Fibroblast of skin of right quadriceps (primary cell): ENCODE measurements at regions not wholly inside any gene's neighbourhood (a gene's known extent, or its start where the extent isn't known, plus 50 kb on each side); places are given as distances from the start of the nearest gene placed in this dataset.
"Not testable (repeated sequence)": the region's sequence is repeated elsewhere in the genome, so short reads cannot be mapped to it uniquely, and the experiment has no call there.

ENCODE experiments used
- DNase-seq: peaks from one replicate; pipeline ENCODE4 v3.0.0-alpha.2; 2013

GRCh38 chr5:62960781-62961180 lies 382.2 kb downstream of the LRRC70 start:
- no peak for DNase-seq

- no peak for DNase-seq
These were observed 378.0 kb downstream of the LRRC70 start for GRCh38 chr5:62956597-62956996.

- no peak for DNase-seq
These were observed 376.0 kb downstream of the LRRC70 start for GRCh38 chr5:62954578-62954977.

- DNase-seq, result no peak
These were observed 369.7 kb downstream of the LRRC70 start for GRCh38 chr5:62948301-62948700.

GRCh38 chr5:62942384-62942783 lies 363.8 kb downstream of the LRRC70 start:
- no peak for DNase-seq

GRCh38 chr5:62938927-62939326 lies 360.3 kb downstream of the LRRC70 start:
- DNase-seq, result no peak

GRCh38 chr5:62937661-62938558 lies 359.3 kb downstream of the LRRC70 start:
- DNase-seq, result peak; percentile 1

GRCh38 chr5:62935660-62936059 lies 357.0 kb downstream of the LRRC70 start:
- no peak for DNase-seq

- no peak for DNase-seq
These were observed 355.7 kb downstream of the LRRC70 start for GRCh38 chr5:62934319-62934718.

- DNase-seq, result no peak
These were observed 354.6 kb downstream of the LRRC70 start for GRCh38 chr5:62933261-62933660.

- DNase-seq, result no peak
These were observed 352.7 kb downstream of the LRRC70 start for GRCh38 chr5:62931153-62931950.

GRCh38 chr5:62922191-62922590 lies 343.6 kb downstream of the LRRC70 start:
- no peak for DNase-seq

- no peak for DNase-seq
These were observed 342.2 kb downstream of the LRRC70 start for GRCh38 chr5:62920856-62921255.

- DNase-seq, result no peak
These were observed 330.7 kb downstream of the LRRC70 start for GRCh38 chr5:62909326-62909725.

GRCh38 chr5:62902126-62902525 lies 323.5 kb downstream of the LRRC70 start:
- no peak for DNase-seq

- no peak for DNase-seq
These were observed 322.4 kb downstream of the LRRC70 start for GRCh38 chr5:62900976-62901375.

GRCh38 chr5:62896121-62896893 lies 317.7 kb downstream of the LRRC70 start:
- DNase-seq, result no peak

- DNase-seq, result no peak
These were observed 308.1 kb downstream of the LRRC70 start for GRCh38 chr5:62886603-62887315.

- DNase-seq, result not testable (repeated sequence)
These were observed 258.7 kb downstream of the LRRC70 start for GRCh38 chr5:62837330-62837729.

- DNase-seq, result no peak
These were observed 251.0 kb downstream of the LRRC70 start for GRCh38 chr5:62829604-62829986.

GRCh38 chr5:62828742-62829603 lies 250.4 kb downstream of the LRRC70 start:
- DNase-seq, result no peak
